Natural killer cell (primary cell): ENCODE measurements at regions not wholly inside any gene's neighbourhood (a gene's known extent, or its start where the extent isn't known, plus 50 kb on each side); places are given as distances from the start of the nearest gene placed in this dataset.

Source experiments
- ATAC-seq, 3 donors: fragments of 150-1000 bp in 2 of 3; fragments of 200-7000 bp in 1 of 3; cut with Tn5 transposase; 1 replicate in 1 of 3; 2 replicates in 2 of 3; pipeline ENCODE4 v1.10.0; 2021; ENCODE audit warnings: mild to moderate bottlenecking in 2 of 3, moderate library complexity in 2 of 3
- DNase-seq, 2 donors: peaks; one replicate each; pipeline versions ENCODE4 v3.0.0 to v3.0.0-alpha.2; 2013 to 2021; ENCODE audit warnings: mixed read lengths in 1 of 2
- H3K27ac ChIP-seq: one replicate; pipeline ENCODE4 v1.5.1; 2013; ENCODE audit warnings: mild to moderate bottlenecking, low read length
- H3K27me3 ChIP-seq: one replicate; pipeline ENCODE4 v1.6.1; 2013; ENCODE audit warnings: low read length; ENCODE audit not compliant: control insufficient read depth, insufficient read depth
- H3K36me3 ChIP-seq: one replicate; pipeline ENCODE4 v1.6.1; 2013; ENCODE audit warnings: low read length; ENCODE audit not compliant: control insufficient read depth, insufficient read depth
- H3K4me1 ChIP-seq: one replicate; pipeline ENCODE4 v1.6.1; 2013; ENCODE audit warnings: low read length; ENCODE audit not compliant: control insufficient read depth, insufficient read depth
- H3K4me3 ChIP-seq: one replicate; pipeline ENCODE4 v1.5.1; 2013; ENCODE audit warnings: low read length
- H3K9me3 ChIP-seq: one replicate; pipeline ENCODE4 v1.6.1; 2013; ENCODE audit warnings: low read length; ENCODE audit not compliant: control insufficient read depth, insufficient read depth
- H3K27ac Mint-ChIP-seq, 2 donors: one replicate each; pipeline ENCODE4 v1.8.0; 2022; ENCODE audit warnings: mild to moderate bottlenecking in 2 of 2, mixed read lengths in 2 of 2, moderate library complexity in 1 of 2
- H3K27me3 Mint-ChIP-seq, 2 donors: one replicate each; pipeline ENCODE4 v1.8.0; 2022; ENCODE audit warnings: low read depth in 2 of 2, mixed read lengths in 2 of 2
- H3K36me3 Mint-ChIP-seq: one replicate; pipeline ENCODE4 v1.8.0; 2022; ENCODE audit warnings: mixed read lengths
- H3K4me1 Mint-ChIP-seq, 2 donors: one replicate each; pipeline ENCODE4 v1.8.0; 2022; ENCODE audit warnings: mixed read lengths in 2 of 2
- H3K4me3 Mint-ChIP-seq: one replicate; pipeline ENCODE4 v1.8.0; 2022; ENCODE audit warnings: mild to moderate bottlenecking, moderate library complexity, mixed read lengths
- H3K9me3 Mint-ChIP-seq, 2 donors: one replicate each; pipeline ENCODE4 v1.8.0; 2022; ENCODE audit warnings: mixed read lengths in 2 of 2
- CTCF ChIP-seq: fragments of 200-600 bp; IDR thresholded peaks from one replicate; pipeline ENCODE4 v1.8.0; 2022; ENCODE audit warnings: antibody characterized with exemption
- WGBS: methylation state at CpG from one replicate; pipeline ENCODE4 v1.1.7; 2013; ENCODE audit warnings: missing lambda C conversion rate; ENCODE audit not compliant: insufficient coverage; 5-methylcytosine and 5-hydroxymethylcytosine counted together
- intact Hi-C: fragments of 100-400 bp; cut with micrococcal nuclease; formaldehyde crosslinking; loops from one replicate; pipeline ENCODE4 v1.14.2; 2022

- H3K4me3 Mint-ChIP-seq: no peak overlapping the region
- peaks cover 7% of the 10 kb centered on the region for H3K36me3 Mint-ChIP-seq
- 88% methylated on average over 1 of the region's 1 CpG for WGBS
- H3K4me3 ChIP-seq: no peak overlapping the region
- no peak for DNase-seq
- H3K9me3 Mint-ChIP-seq: peaks cover 11 to 22% of the 10 kb centered on the region in 2 donors
- intact Hi-C loops: no loop called here
- no peaks in the 10 kb centered on the region for H3K27me3 ChIP-seq
- H3K27me3 Mint-ChIP-seq: no peaks in the 10 kb centered on the region
- H3K36me3 ChIP-seq: no peaks in the 10 kb centered on the region
- H3K9me3 ChIP-seq: no peaks in the 10 kb centered on the region
- H3K27ac ChIP-seq: no peak overlapping the region
- H3K27ac Mint-ChIP-seq: no peak overlapping the region
- no peaks in the 10 kb centered on the region for H3K4me1 ChIP-seq
- no peaks in the 10 kb centered on the region for H3K4me1 Mint-ChIP-seq
- no peak for ATAC-seq
- TF ChIP-seq CTCF: no peak
Observed at GRCh38 chr5:18987101-18987500, 1000.9 kb downstream of the CDH18 start.

GRCh38 chr5:18990852-18991251 lies 997.1 kb downstream of the CDH18 start:
- Mint-ChIP-seq H3K36me3 (no peaks in the 10 kb centered on the region), H3K4me3 (no peak overlapping the region), H3K9me3 (peaks cover 12 to 16% of the 10 kb centered on the region in 2 donors), H3K27ac (no peak overlapping the region), H3K27me3 (no peaks in the 10 kb centered on the region), H3K4me1 (no peaks in the 10 kb centered on the region)
- no CpG with 5 or more reads among the region's 1 CpG for WGBS
- no peak overlapping the region for H3K27ac ChIP-seq
- H3K4me3 ChIP-seq: no peak overlapping the region
- no peaks in the 10 kb centered on the region for H3K27me3 ChIP-seq
- H3K9me3 ChIP-seq: no peaks in the 10 kb centered on the region
- ATAC-seq: no peak
- intact Hi-C loops: no loop called here
- DNase-seq: no peak
- no peaks in the 10 kb centered on the region for H3K4me1 ChIP-seq
- no peaks in the 10 kb centered on the region for H3K36me3 ChIP-seq
- no peak for TF ChIP-seq CTCF

GRCh38 chr5:18992264-18992663 lies 995.7 kb downstream of the CDH18 start:
- H3K4me3 Mint-ChIP-seq: no peak overlapping the region
- intact Hi-C loops: no loop called here
- peaks cover 12 to 16% of the 10 kb centered on the region in 2 donors for H3K9me3 Mint-ChIP-seq

More at GRCh38 chr5:18992264-18992663, 995.7 kb downstream of the CDH18 start:
- Mint-ChIP-seq H3K27ac (no peak overlapping the region), H3K36me3 (no peaks in the 10 kb centered on the region), H3K4me1 (no peaks in the 10 kb centered on the region), H3K27me3 (no peaks in the 10 kb centered on the region)
- H3K27ac ChIP-seq: no peak overlapping the region
- DNase-seq (no peak), ATAC-seq (no peak)
- no peaks in the 10 kb centered on the region for H3K27me3 ChIP-seq
- H3K36me3 ChIP-seq: no peaks in the 10 kb centered on the region
- no peak overlapping the region for H3K4me3 ChIP-seq
- H3K9me3 ChIP-seq: no peaks in the 10 kb centered on the region
- WGBS: no CpG with 5 or more reads among the region's 1 CpG
- no peaks in the 10 kb centered on the region for H3K4me1 ChIP-seq
- TF ChIP-seq CTCF: no peak
